Jurkat, Clone E6-1 (cell line): ENCODE measurements at regions not wholly inside any gene's neighbourhood (a gene's known extent, or its start where the extent isn't known, plus 50 kb on each side); places are given as distances from the start of the nearest gene placed in this dataset.

Experiments used
- DNase-seq: peaks from one replicate; pipeline ENCODE4 v3.0.0-alpha.2; 2011; ENCODE audit warnings: low read depth, low spot score
- H3K4me3 ChIP-seq: 2 replicates; pipeline ENCODE4 v1.5.1; 2011; ENCODE audit warnings: mild to moderate bottlenecking, low read length, control low read depth, moderate library complexity

DNA sequence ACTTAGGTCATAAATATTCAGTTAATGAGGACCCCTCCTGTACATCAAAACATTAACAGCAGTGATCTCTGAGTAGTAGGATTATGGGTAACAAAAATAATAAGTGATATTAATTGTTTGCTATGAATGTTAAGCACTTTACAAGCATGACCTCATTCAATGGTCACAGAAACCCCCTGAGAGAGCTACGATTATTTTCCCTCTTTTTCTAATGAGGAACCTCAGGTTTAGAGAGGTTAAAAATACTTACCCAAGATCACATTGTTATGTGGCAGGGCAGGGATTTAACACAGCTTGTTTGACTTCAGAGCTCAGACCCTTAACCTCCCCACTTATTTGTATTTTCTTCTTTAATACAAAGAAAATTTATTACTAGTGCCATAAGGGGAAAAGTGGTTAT, 228.2 kb downstream of the TBL1XR1 start:
- H3K4me3 ChIP-seq: no peak overlapping the region
- no peak for DNase-seq

DNA sequence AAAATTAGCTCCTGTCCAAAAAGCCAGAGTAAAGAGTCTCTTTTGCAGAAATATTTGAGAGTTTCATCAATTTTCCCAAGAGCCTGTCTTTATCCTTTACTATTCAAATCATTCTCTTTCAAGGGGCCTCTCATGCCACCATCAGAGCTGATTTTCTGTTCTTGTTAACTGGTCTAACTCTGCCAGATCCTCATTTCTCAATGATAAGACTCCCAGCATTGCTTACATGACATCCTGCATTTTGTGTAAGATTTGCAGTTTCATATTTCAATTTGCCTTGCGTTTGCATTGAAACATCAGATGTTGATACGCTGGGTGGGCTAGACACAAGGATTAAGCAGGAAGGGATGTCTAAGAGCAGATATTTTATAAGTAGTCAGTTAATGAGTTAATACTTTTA, 228.7 kb downstream of the TBL1XR1 start:
- no peak overlapping the region for H3K4me3 ChIP-seq
- DNase-seq: no peak

DNA sequence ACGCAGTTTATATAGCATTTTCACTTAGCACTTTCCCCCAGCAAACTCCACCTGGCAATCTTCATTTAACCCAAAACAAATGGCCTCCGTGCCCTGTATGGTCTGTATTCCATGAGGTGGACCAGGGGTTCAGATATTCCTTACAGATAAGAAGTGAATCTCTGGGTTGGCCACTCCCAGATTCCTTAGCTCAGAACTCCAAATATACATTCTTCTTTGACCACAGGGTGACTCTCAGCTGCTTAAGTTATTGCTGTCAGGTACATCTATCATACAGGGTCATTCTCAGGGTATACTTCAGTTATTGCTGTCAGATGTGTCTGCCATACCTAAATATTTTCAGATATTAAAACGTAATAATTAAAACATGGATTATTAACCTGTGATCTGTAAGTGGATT, 229.8 kb downstream of the TBL1XR1 start:
- no peak for DNase-seq
- H3K4me3 ChIP-seq: no peak overlapping the region

DNA sequence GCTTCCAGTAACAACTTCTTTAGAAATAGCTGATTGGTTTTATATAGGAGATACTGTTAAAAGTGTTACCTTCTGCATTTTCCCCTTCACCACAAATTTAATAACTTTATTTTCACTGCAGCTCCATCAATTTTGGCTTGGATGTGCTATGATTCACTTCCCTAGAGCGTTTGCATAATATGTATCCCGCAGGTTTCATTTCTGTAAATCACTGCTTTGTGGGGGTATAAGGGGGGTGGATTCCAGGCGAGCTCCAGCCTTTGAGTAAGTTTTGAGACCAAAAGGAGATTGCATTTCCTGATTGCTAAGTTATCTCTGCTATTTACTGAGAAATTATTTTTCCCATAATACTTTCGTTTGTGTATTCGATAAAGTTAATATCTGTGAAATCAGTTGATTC, 232.6 kb downstream of the TBL1XR1 start:
- DNase-seq: no peak
- no peak overlapping the region for H3K4me3 ChIP-seq

DNA sequence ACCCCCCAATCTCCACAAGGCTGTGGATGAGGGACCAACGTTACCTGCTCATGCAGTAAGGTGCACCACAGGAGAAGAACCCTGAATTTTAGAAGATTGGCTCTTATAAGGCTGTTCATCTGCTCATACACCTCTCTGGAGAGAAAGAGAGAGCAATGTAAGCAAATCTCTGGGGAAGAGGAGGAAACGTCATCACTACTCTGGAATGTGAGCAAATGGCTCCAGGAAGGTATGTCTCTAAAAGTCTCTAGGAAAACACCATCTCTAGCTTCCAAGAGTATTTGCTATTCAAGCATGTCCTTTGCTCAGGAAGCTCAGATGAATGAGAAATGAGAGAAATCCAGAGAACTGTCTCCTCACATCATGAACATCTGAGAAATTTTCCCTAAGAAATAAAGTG, 235.4 kb downstream of the TBL1XR1 start:
- H3K4me3 ChIP-seq: no peak overlapping the region
- DNase-seq: no peak

DNA sequence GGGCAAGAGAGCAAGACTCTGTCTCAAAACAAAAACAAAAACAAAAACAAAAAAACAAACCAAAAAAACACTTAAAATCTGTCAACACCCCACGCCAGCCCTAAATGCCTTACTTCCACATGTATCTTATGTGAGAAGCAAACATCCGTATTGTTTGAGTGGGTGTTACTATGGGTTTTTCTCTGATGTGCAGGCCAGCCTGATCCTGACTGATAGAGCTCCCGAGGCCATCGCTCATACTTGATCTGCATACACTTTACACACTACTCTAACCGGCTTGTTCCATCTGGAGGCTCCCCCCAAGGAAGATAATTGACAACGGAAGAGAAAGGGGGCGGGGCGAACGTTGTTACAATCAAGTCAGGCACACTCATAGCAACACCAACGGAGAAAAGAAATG, 237.4 kb downstream of the TBL1XR1 start:
- DNase-seq: no peak
- H3K4me3 ChIP-seq: no peak overlapping the region

DNA sequence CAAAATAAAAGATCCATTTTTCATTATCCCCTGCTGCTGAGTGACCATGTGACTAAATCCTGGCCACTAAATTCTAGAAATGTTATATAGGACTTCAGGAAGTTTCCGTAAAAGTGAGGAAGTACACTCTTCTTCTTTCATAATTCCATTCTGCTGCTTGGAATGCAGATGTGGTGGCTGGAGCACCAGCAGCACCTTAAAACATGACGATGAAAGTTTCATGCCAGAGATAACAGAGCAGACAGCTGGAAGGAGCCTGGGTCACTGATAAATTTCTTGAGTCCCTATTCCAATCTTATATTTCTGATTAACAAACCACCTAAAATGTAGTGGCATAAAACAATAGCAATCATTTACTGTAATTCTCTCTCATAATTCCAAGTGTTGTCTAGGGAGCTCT, 238.7 kb downstream of the TBL1XR1 start:
- DNase-seq: no peak
- no peak overlapping the region for H3K4me3 ChIP-seq

DNA sequence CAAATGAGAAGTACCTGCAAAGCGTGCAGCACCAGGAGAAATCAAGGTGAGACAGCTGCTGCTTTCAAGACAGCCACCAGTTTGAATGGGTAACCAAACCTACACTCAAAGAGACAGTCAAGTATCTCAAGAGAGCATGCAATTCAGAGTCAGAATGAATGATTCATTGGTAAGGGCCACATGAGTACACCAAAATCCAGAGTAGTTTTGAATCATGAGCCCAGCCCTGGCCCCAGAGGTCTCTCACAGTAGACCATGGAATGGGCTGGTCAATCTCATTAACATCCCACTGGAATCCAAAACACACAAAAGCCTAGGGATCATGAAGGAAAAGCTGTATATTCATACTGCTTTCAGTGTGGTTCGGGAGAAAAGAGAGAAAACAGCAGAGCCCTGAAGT, 242.8 kb downstream of the TBL1XR1 start:
- DNase-seq: no peak

DNA sequence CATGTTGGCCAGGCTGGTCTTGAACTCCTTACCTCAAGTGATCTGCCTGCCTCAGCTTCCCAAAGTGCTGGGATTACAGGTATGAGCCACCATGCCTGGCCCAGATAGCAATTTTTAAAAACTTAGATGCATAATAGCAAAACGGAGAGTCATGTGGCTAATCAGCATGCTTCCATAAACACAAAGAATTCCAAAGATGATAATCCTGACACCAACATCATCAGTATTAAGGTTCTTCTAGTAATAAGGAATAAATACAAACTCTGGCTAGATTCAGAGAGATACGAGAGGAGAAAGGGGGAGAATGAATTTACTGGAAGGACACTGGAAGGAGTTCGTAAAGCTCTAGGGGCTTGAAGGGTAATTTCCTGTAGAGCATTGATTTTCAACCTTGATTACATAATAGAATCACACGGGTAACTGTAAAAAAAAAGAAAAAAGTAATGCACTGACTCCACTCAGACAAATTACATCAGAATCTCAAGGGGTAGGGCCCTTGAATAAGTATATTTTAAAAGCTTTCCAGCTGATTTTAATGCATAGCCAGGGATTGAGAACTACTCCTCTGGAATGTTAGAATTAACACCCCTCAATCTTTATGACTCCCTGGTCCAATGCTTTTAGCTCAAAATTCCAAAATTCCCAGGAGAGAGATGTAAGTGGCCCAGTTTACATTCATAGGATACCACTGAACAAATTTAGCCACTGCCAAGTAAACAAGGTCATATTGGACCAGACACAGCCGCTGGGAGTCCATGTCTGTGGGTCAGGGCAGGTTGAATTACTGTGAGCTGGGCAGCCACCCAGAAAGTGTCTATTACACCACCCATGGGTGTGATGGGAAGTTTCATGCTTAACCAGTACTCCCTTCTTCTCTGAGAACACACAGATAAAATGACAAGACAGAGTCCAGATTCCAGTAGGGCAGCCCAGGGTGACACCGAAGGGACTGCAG, 243.9 kb downstream of the TBL1XR1 start:
- H3K4me3 ChIP-seq: no peak overlapping the region
- no peak for DNase-seq

More for the DNA sequence above, 242.8 kb downstream of the TBL1XR1 start:
- no peak overlapping the region for H3K4me3 ChIP-seq

DNA sequence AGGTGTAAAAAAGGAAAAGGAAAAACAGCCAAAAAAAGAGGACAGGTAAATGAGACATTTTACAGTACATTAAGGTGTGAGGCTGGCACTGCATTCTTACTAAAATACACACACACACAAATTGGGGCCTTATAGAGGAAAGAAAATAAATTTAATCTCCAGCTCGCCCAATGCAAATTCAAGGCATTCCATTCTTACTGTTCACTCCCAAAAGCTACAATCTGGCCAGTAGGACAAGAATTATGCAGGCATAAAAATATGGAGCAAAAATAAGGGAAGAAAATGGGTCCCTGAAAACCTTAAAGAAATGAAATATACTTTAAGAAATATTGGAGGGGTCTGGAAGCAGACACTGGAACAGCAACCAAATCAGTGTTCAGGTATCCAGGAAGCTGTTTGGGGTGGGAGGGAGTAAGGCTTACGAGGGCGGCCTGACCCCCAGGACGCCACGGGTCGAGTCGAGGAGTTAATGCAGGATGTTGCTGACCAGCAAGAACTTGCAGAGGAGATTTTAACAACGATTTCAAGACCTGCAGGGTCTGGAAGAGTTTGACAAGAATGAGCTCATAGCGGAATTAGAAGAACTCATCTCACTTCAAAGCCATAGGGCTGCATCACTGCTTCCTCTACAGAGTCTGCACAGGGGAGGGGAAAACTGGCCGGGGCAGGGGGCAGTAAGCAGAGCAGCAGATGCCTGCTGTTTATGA, 245.5 kb downstream of the TBL1XR1 start:
- no peak for DNase-seq
- no peak overlapping the region for H3K4me3 ChIP-seq

DNA sequence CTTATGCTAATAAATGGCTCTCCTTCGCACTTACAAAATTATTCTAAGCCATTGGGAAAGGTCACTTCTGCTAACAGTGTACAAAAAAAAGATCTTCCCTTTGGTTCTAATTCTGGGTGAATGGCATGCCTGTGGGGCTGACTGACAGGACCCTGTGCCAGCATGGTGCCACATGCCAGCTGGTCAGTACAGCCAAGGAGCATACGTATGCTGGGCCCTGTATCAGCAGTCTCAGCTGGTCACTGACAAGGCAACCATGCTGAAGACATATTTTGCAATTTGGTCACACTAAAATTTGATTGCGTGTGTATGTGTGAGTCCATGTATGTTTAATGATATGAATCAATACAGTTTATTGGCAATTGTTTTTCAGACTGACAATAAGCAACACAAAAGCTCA, 246.1 kb downstream of the TBL1XR1 start:
- H3K4me3 ChIP-seq: no peak overlapping the region
- DNase-seq: no peak

DNA sequence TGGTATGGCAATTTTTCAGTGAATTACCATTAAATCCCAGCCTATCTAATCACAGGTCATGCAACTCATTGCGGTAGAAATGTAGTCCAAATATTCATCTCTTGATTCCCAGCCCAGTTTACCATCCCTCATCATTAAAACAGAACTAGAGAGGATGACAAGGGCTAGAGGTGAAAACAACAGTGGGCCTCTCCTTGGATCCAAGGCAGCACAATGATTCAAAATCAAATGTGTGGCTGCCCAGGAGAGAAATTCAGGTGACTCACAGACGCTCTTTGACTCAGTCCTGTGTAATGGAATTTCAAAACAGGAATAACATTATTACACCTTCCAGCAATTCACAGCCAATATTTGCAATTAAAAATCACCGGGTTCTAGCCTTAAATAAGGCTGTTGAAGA, 246.5 kb downstream of the TBL1XR1 start:
- no peak for DNase-seq

DNA sequence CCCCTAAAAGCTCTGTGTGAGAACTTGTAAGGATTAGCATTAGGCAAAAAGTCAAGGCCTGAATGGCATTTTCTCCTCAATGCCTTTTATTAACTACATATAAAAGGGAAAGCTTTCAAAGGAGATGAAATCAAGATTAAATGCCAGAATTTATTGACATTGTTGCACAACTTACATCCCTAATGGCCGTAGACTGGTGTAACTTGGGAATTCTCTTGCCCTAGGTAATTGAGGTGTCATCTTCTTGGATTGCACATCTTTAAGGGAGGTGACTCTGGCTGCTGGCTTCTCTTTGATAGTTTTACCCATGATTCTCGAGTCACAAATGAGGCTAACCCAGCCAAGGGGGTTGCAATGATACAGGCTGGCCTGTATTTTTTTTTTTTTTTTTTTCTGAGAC, 249.1 kb downstream of the TBL1XR1 start:
- no peak for DNase-seq
- no peak overlapping the region for H3K4me3 ChIP-seq

More for the DNA sequence above, 246.5 kb downstream of the TBL1XR1 start:
- H3K4me3 ChIP-seq: no peak overlapping the region

DNA sequence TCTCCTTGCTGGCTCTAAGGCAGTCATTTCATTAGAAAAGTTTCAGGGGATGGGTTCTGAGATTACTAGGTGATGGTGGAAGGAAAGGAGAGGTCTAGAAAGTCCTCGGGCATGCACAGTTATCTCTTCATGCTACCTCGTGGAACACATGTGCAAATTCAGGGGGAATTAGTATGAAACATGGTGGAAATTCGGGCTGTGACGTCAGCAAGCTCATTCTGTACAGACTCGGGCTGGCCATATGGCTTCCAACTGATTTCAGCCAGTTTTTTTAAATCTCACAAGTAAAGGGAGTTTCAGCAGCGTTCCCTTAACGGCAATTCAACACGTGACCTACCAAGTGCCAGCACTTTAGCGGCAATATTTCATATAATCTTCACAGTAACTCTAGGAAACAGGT, 251.1 kb downstream of the TBL1XR1 start:
- H3K4me3 ChIP-seq: no peak overlapping the region

DNA sequence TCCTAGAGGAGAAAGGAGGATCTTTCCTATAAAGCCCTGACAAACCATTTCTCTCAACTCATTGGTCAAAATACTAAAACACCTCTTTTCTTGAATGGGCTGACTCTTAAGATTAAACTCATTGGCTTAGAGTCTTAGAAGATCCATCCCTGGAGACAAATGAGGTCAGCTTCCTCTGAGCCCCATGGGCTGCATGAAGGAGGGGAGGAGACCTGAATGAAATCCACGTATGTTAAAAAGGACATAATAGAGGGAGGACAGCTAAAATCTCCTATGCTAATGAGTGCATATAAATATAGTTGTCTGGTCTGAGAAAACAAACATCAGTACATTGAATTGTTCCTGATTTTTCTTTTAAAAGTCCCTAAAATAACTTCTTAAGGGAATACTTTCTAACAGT, 255.0 kb downstream of the TBL1XR1 start:
- DNase-seq: no peak
- H3K4me3 ChIP-seq: no peak overlapping the region

More for the DNA sequence above, 251.1 kb downstream of the TBL1XR1 start:
- DNase-seq: no peak

DNA sequence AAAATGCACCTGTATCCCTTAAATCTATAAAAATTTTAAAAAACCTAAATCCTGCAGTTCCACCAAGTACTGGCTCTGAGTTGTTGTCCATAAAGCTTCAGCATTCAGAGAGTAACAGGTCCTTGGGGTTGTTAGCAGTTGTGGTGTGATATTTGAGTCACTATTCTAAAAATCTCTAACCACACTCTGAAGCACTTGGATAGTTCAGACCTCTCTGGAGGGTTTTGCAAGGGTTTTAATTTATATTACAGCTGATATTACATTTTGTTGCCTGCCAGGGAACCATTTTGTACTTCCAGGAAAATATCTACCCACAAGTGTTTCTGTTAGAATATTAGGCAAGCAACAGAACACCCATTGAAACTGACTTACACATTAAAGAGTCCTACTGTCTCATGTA, 255.6 kb downstream of the TBL1XR1 start:
- no peak overlapping the region for H3K4me3 ChIP-seq
- no peak for DNase-seq

DNA sequence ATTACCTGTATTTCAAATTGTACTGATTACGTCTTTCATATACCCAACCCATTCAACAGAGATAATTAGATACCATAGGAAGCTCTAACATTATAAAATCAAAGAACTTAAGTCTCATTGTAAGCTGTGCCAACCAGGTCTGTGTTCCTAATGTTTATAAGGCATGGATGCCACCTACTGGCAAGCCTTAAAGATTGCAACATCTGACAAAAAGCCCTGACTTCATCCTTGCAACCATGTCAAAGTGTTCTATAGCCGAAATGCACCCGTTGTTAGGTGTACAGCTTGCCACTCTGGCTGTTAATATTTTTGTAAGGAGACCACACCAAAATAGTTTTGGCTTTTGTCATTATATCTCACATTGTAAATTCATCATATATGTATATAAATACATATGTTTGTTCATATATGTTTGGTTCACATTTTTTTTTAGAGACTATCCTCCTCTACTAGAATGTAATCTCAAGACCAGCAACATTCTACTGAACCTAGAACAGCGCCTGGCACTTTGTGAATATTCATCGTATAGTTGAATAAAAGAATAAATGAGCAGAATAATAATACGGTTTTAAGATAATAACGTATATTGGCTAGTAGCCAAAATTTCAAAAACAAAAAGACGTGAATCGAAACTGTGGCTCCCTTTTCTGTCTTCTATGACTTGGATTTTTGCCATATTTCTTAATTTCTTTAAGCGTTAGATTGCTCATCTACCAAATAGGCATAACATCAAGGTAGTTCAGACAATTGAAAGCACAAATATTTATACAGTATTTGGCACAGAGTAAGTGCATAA, 258.1 kb downstream of the TBL1XR1 start:
- peak; percentile 71 for DNase-seq
- H3K4me3 ChIP-seq: no peak overlapping the region

DNA sequence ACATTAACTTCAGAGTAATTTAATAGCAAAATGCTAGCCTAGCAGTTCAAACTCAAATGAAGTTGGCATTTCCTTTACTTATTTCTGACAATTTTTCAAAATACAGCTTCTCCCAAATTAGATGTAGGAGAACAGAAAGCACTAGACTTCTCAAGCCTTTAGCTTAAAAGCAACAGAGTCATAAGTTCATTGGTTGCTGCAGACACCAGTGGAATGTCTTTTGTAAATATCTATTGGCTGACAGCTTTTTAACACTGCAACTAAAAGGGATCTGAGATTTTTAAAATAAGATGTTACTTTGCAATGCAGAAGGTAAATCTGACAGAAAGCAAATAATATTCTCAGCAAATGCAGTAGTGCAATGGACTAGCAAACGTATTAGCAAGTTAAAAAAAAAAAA, 259.3 kb downstream of the TBL1XR1 start:
- no peak for DNase-seq
- H3K4me3 ChIP-seq: no peak overlapping the region

DNA sequence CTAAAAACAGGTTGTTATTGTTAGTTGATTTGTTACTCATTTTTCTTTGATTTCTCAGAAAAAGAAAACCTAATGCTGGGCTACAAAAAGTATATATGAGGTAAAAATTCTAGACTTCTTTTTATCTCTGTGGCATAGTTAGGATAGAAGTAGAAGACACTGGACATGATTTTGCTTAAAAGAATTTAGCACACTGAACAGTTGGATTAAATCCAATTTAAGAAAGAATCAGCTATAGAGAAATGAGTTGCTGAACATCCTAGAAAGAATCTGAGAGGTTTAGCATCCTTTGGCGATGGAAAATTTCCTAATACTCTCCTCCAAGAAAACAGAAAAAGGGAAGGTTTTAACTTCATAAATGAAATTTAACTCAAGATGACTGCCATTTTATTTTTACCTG, 259.7 kb downstream of the TBL1XR1 start:
- DNase-seq: no peak

More for the DNA sequence above, 259.7 kb downstream of the TBL1XR1 start:
- H3K4me3 ChIP-seq: no peak overlapping the region
